HG02571 (cell line): ENCODE measurements at regions not wholly inside any gene's neighbourhood (a gene's known extent, or its start where the extent isn't known, plus 50 kb on each side); places are given as distances from the start of the nearest gene placed in this dataset.

Source experiments
- ATAC-seq: cut with Tn5 transposase; IDR thresholded peaks from one replicate; pipeline ENCODE4 v1.9.1; 2021; ENCODE audit warnings: mild to moderate bottlenecking, moderate library complexity; ENCODE audit not compliant: unreplicated experiment

DNA sequence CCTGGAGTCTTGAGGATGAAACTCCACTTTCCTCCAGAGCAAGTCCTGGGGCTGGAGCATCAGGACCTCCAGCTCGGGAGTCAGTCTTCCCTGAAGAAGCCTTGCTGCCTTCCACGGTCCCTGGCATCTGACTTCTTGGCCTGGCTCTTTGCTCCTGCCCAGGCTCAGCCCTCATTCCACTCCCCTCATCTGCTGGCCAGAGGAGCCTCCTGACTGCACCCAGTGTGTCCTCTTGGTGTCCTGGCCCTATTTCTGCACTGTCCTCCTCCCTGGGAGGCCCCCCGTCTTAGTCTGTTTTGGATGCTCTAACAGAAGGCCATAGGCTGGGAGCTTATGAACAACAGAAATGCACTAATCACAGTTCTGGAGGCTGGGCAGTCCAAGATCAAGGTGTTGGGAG lies 231.5 kb downstream of the LOXHD1 start:
- no peak for ATAC-seq

DNA sequence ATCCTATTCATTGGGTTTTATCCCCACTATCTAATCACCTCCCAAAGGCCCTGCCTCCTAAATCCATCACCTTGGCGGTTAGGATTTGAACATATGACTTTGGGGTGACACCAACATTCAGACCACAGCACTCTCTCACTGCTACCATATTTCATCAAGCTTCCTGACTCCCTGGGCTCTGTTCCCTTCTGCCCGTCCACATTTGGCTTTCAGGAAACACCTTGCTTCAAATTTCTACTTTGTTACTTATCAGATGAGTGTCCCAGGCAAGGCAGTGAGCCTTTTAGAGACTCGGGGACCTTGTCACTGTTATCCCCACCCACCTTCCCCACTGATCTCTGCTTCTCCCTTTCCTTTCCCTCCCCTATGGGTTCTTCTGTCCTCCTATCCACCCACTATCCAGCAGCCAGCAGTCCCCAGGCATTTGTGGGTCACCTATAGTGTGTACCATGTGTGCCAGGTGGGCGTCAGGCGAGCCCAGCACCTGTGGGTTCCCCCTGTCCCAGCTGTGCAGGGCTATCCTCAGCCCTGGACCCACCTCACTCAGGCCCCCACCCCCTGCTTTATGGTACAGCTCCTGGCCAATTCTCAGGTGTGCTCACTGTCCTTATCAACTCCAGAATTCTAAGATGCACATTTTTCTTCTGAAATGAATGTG lies 230.9 kb downstream of the LOXHD1 start:
- no peak for ATAC-seq

GRCh38 chr18:46426679-46427047 lies 230.4 kb downstream of the LOXHD1 start:
- ATAC-seq = no peak
